Hypothalamus (tissue), 51 donors: ENCODE measurements at regions not wholly inside any gene's neighbourhood (a gene's known extent, or its start where the extent isn't known, plus 50 kb on each side); places are given as distances from the start of the nearest gene placed in this dataset.
"Not testable (repeated sequence)": the region's sequence is repeated elsewhere in the genome, so short reads cannot be mapped to it uniquely, and the experiment has no call there.

ENCODE experiments used
- DNase-seq, 51 donors: peaks; one replicate each; lab custom pipeline; 2025; lab: John Stamatoyannopoulos, UW

GRCh38 chr2:142416996-142417395, 286.2 kb upstream of the LRP1B start:
- no peak for DNase-seq

GRCh38 chr2:142415461-142415860, 284.6 kb upstream of the LRP1B start:
- no peak for DNase-seq

- DNase-seq, result no peak
These were observed 267.4 kb upstream of the LRP1B start for GRCh38 chr2:142398212-142398611.

GRCh38 chr2:142395291-142395690, 264.5 kb upstream of the LRP1B start:
- no peak for DNase-seq

- DNase-seq, result no peak
These were observed 249.6 kb upstream of the LRP1B start for GRCh38 chr2:142380372-142380771.

- not testable (repeated sequence) for DNase-seq
These were observed 231.3 kb upstream of the LRP1B start for GRCh38 chr2:142362069-142362468.

GRCh38 chr2:142347751-142348150, 216.9 kb upstream of the LRP1B start:
- DNase-seq, result no peak

GRCh38 chr2:142339261-142339660, 208.4 kb upstream of the LRP1B start:
- no peak for DNase-seq

- no peak for DNase-seq
These were observed 201.4 kb upstream of the LRP1B start for GRCh38 chr2:142332196-142332595.

- DNase-seq, result no peak
These were observed 199.6 kb upstream of the LRP1B start for GRCh38 chr2:142330458-142330857.

- DNase-seq, result no peak
These were observed 195.1 kb upstream of the LRP1B start for GRCh38 chr2:142325870-142326269.

GRCh38 chr2:142323206-142323605, 192.4 kb upstream of the LRP1B start:
- no peak for DNase-seq

GRCh38 chr2:142321706-142322280, 191.0 kb upstream of the LRP1B start:
- no peak for DNase-seq

- DNase-seq, result no peak
These were observed 189.3 kb upstream of the LRP1B start for GRCh38 chr2:142320067-142320466.

GRCh38 chr2:142316049-142316448, 185.2 kb upstream of the LRP1B start:
- DNase-seq, result no peak

- DNase-seq, result no peak
These were observed 184.5 kb upstream of the LRP1B start for GRCh38 chr2:142315346-142315745.

GRCh38 chr2:142314164-142314563, 183.3 kb upstream of the LRP1B start:
- DNase-seq, result no peak

- no peak for DNase-seq
These were observed 179.7 kb upstream of the LRP1B start for GRCh38 chr2:142310530-142310929.

GRCh38 chr2:142308744-142309143, 177.9 kb upstream of the LRP1B start:
- no peak for DNase-seq

GRCh38 chr2:142307616-142308115, 176.8 kb upstream of the LRP1B start:
- no peak for DNase-seq

- no peak for DNase-seq
These were observed 176.3 kb upstream of the LRP1B start for GRCh38 chr2:142307086-142307485.

- DNase-seq, result no peak
These were observed 175.3 kb upstream of the LRP1B start for GRCh38 chr2:142306131-142306530.

GRCh38 chr2:142300517-142300916, 169.7 kb upstream of the LRP1B start:
- no peak for DNase-seq
